Left colon (tissue), 2 donors: ENCODE measurements at regions not wholly inside any gene's neighbourhood (a gene's known extent, or its start where the extent isn't known, plus 50 kb on each side); places are given as distances from the start of the nearest gene placed in this dataset.

Experiments
- ATAC-seq: fragments of 200-7000 bp; cut with Tn5 transposase; one replicate; pipeline ENCODE4 v1.9.1; 2020; ENCODE audit warnings: mild to moderate bottlenecking, moderate library complexity
- DNase-seq, 2 donors: peaks; one replicate each; pipeline ENCODE4 v3.0.0-alpha.2; 2020
- intact Hi-C, 2 donors: fragments of 100-400 bp; cut with DNase I in 1 of 2; cut with micrococcal nuclease in 1 of 2; formaldehyde crosslinking; loops; one replicate each; pipeline versions ENCODE4 v1.11.2 to v1.14.0; 2022; cut with DNase I, micrococcal nuclease
- donor health status: DM: no; HTN: no; CAD: no.
- donor health status: DM: yes; HTN: yes; CAD: no.

DNA sequence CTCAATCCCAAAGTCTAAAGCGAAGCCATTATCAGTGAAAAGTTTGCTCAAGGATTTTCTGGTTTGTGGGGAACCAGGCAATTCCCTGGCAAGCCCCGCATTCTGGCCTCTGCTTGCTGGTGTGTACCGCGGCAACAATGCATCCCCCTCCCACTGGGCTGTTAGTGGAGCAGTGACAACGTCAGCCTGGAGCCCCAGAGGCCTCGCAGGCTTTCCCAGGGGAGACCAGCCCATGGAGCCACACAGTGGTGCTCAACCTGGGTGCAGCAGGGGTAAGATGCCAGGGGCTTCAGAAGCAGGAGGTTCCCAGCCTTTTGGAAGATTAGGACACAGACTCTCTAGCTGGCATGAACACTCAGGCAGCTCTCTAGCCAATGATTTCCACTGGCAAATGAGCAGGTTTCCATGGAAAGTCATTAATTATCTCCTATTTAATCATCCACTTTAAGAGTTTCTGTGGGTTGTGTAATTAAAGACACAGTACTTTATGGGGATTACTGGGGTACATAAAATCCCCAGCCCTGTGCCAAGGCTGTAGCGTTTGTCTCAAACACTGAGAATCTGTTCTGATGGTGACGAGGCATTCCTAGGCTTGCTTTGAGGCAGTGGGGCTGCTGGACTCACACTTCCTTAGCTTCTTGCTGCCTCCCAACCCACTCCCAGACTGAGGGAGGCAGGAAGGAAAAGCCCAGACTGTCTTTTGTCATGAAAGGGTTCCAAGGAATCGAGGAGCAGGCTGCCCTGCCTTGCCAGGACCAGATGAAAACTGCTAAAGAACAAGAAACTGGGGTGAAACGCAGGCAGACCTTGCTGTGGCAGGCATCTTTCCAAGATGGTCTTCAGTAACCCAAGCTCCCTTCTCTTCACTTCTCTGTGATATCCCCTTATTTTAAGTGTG, 411.9 kb upstream of the SHH start:
- intact Hi-C loops, result no loop called here
- ATAC-seq (no peak), DNase-seq (no peak)

DNA sequence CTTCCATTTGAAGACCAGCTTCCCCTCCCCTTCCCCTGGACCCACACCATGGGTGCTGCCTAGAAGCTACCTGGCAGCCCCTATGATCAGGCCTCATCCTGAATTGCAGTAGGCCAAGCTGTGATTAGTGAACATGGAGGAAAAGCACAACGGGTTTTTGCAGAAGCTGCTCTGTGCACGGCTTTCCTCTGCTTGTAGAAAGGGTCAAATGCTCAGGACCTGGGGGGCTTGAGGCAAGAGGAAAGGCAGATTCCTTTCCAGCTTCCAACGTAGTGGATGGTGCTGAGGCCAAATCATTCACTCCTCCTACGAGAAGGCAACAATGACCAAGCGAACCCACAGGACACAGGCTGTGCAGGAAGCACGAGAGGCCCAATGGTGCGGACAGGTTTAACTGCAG, 410.3 kb upstream of the SHH start:
- DNase-seq (no peak), ATAC-seq (no peak)
- intact Hi-C loops, result no loop called here

DNA sequence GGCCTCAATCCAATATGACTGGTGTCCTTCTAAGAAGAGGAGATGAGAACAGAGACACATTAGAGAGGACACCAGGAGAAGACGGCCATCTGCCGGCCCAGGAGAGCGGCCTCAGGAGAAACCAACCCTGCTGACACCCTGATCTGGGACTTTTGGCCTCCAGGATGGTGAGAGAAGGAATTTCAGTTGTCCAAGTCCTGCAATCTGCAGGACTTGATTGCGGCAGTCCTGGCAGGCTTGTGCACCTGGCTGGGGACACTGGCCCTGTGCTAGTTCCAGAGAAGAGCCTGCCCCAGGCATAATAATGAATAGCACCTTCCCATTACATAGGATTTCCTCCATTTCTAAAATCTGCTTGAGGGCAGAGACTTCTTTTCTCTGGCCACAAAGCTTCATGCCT, 409.9 kb upstream of the SHH start:
- intact Hi-C loops, result no loop called here
- DNase-seq (no peak), ATAC-seq (no peak)

DNA sequence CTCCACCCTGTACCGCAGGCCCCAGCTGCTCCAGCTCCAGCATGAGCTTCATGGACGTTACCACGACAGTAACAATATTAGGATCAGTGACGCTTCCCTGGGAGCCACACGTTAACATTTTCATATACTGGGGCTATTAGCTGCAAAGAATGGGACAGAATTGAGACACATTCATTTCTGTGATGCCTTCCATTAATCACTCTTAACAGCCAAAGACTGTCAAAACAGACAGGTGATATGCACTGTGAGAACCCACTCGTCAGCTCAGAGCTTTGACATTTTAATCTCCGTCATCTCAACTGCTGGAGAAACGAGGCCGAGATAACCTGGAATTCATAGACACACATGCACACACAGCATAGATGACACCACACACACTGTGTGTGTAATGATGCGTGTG, 408.4 kb upstream of the SHH start:
- no peak for ATAC-seq
- intact Hi-C loops, result no loop called here
- no peak for DNase-seq

DNA sequence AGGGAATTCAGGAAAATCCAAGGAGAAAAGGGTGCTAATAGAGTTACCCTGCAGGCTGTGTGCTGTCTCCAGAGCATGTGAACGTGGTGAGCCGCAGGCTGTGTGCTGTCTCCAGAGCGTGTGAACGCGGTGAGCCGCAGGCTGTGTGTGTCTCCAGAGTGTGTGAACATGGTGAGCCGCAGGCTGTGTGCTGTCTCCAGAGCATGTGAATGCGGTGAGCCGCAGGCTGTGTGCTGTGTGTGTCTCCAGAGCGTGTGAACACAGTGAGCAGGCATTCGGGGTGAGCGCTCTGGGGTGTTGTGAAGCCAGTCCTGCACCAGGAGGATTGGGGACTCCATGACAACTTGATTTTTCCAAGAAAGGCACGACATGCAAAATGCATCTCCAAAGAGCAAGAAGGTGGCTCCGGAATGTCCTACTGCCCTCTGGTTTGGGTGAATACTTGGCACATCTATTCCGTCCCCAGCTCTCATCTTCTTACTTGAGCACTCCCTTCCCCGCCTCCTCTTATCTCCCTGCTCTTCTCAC, 407.9 kb upstream of the SHH start:
- DNase-seq (no peak), ATAC-seq (no peak)
- intact Hi-C loops, result no loop called here

DNA sequence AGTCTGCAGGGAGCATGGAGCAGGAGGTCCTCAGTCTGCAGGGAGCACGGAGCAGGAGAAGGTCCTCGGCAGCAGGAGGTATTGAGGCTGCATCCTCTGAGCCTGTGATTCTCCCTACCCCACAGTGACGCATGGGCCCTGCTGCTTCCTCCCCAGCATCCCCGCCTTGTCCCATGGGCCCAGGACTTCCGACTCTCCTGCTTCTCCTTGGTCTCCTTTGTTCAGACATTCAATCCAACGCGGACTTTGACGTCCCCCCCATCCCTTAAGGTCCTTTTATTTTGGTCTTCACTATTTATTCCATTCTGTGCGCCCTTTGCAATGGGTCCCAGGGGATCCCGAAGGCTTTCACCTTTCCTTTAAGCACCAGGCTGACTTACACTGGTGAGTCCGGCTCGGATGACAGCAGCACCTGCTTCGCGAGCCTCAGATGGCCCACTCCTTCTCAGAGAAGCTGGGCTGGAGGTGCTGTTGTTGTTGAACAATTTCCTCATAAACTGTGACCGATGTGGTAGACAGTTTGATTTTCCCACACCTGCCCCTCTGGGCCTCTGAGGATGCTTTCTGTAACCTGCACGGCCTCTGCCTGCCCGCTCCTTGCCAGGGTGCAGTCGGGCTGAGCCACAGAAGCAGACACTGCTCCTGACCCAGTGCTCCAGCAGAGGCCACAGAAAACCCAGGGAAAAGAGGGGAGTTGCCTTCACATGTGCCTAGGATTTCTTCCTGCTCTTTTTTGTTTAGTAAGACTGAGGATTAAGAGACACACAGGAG, 407.2 kb upstream of the SHH start:
- intact Hi-C loops, result no loop called here
- ATAC-seq, result no peak
- no peak for DNase-seq

DNA sequence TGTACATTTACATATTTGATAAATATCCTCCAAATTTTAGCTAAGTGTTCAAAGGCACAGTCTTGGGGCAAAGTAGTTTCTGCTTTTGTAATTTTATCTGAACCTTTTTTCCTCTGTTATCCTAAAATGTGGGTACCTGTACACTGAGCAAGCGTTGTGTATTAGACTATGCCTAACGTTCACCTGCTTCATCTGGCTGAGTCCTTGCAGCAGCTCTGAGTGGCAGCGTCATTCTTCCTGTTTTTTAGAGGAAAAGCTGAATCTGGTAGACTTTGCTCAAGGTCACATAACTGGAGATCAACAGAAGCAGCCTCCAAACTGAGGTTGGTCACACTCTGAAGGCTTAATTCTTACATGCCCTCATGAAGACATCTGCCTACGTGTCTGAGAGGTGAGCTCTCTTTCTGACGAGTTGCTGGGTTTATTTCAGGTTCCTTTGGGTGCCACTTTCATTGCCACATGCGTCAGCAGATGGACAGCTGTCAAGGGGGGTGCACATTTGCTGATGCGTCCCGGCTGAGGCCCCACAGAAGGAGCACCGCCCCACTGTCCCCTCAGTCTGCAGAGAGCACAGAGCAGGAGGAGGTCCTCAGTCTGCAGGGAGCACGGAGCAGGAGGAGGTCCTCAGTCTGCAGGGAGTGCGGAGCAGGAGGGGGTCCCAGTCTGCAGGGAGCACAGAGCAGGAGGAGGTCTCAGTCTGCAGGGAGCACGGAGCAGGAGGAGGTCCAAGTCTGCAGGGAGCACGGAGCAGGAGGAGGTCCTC, 406.5 kb upstream of the SHH start:
- intact Hi-C loops, result no loop called here
- DNase-seq (no peak), ATAC-seq (no peak)

DNA sequence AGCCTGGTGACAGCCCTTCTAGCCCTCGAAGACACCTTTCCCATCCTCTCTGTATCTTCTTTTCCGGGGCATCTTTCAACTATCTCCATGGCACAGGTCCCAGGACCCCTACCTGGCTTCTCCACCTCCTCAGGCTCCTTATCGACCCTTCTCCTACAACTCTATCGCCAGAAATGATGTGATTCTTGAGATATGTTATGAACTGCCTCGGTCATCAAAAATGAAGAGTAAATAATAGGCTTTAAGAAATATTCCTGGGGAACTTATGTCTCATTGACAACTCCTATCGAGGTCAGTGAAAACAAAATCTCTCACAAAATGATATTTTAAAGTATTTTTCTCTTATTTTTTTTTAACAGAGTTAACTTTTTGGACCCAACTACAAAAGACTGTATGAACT, 405.5 kb upstream of the SHH start:
- ATAC-seq (no peak), DNase-seq (no peak)
- intact Hi-C loops, result no loop called here

DNA sequence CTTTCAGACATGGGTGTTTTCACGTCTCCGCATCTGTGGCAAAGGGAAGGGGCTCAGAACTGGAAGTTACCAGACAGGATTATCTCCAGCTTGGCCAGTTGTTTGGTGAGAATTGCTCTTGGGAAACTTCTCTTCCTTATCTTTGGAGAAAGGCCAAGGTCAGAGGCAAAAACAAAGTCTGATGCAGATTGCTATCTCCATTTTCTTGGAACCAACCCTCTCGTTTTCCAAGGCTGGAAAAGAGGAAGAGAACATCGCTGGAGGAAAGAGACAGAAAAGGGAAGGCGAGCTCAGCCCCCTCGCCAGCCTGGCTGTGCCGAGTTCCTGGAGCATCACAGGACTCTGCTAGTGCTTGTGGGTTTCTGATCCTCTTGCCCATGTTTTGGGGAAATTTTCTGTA, 396.8 kb upstream of the SHH start:
- ATAC-seq (no peak), DNase-seq (no peak)
- intact Hi-C loops, result no loop called here

DNA sequence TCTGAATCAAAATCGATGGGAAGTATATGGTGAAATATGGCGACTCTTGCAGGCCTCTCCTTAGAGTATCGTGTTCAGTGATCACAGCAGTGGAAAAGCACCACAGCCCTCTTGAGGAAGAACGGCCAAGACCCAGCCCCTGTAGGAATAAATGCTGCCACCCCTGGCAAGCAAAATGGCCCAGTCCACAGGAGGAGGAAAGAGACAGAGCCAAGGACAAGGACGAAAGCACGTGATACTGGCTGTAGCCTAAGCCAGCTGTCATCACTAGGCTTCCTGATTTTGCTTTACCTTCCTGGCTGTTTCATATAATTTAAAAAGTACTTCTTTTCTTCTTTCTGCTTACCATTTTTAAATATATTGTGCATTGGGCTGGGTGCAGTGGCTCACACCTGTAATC, 395.0 kb upstream of the SHH start:
- intact Hi-C loops, result no loop called here
- ATAC-seq (no peak), DNase-seq (no peak)

DNA sequence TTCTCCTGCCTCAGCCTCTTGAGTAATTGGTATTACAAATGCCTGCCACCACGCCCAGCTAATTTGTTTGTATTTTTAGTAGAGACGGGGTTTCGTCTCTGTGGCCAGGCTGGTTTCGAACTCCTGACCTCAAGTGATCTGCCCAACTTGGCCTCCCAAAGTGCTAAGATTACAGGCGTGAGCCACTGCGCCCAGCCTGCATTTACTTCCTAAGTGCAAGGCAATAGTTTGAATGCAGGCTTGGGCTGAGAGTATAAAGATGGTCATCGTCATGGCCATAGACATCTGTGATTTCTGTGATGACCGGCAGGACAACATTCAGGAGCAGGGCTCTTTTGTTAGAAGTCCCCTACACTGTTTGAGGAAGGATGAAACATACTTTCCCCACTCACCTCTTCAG, 393.9 kb upstream of the SHH start:
- no peak for DNase-seq
- intact Hi-C loops, result no loop called here
- no peak for ATAC-seq

DNA sequence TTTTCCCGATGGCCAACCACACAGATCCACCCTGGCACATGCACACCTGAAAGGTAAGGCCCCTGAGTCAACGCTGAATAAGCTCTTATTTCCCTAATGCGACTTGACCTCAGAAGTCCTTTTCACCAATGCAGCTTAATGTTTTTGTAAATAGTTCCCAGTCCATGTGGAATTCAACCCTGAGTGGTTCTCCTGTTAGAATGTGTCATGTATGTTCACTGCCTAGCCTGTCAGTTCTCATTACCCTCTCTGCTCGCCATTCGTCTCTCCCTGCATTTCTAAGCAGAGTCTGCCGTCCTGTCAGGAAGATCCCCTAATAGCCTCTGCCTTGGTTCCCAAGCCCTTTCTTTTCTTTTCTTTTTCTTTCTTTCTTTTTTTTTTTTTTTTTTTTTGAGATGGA, 392.6 kb upstream of the SHH start:
- intact Hi-C loops, result no loop called here
- no peak for DNase-seq
- ATAC-seq, result no peak

DNA sequence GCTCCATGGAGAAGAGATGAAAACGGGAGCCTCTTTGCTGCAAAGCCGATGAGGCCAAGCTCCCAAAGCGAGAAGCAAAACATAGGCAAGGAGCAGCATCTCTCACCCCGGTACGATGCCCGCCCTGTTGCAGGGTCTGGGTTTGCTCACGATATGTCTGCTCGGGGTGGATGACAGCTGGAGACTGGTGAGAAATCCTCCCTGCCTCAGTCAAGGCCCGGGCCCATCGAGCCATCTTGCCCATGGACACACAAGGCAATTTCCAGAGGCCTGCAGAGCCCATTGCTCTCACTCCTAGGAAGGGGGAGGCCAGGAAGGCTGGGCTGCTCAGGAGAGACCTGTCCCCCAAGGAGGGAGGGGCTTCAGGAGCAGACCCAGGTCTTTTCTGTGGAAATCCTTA, 391.7 kb upstream of the SHH start:
- intact Hi-C loops, result no loop called here
- ATAC-seq (no peak), DNase-seq (no peak)

DNA sequence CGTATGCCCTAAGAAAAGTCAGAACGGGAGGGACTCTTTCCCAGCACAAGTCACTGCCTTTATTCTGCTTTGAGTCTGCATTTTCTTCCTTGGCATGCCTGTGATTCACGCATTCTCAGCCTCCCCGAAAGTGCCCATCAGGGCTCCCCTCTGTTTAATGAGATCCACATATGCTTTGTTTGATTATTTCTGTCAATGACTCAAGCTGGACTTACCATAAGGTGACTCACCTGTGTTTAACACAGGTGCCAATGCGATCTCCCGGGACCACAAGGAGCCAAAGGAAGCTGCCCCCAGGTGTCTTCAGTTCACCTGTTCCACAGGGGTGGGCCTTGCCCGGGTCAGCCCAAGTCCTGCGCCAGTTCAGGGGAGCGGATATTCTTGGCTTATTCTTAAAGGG, 386.0 kb upstream of the SHH start:
- no peak for DNase-seq
- intact Hi-C loops, result no loop called here
- ATAC-seq, result no peak

DNA sequence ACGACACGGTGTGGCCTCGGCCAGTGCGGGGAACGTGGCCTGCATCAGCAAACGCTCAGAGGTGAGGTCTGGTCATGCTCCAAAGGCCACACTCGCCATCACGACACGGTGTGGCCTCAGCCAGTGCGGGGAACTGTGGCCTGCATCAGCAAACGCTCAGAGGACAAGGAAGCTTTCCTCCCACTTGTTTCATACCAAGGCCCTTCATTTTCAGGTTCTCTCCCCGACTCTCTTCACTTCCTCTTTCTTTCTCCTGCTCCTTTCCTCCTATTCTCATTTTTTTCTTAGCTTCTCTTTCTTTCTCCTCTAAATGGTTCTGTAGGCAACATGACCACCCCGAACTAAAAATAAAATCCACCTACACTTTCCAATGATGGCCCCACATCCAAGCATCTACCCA, 384.4 kb upstream of the SHH start:
- intact Hi-C loops, result no loop called here
- ATAC-seq (no peak), DNase-seq (no peak)

DNA sequence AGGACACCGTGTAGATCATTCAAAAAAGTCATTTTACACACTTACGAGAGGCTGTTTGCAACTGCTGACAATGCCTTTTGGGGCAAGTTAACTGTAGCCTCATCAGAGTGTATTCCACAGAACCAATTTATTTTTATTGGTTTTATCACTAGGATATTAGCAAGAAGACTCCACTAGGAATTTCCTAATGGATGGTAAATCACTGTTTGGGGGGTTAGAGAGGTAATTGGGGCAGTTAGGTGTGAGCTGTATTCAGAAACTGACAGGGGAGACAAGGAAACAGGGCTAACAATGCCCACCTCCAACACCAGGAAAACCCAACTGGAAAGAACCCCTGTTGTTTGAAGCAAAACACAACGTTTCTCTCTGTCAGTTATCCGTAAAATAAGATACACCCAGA, 383.0 kb upstream of the SHH start:
- intact Hi-C loops, result no loop called here
- ATAC-seq, result no peak
- DNase-seq, result no peak

DNA sequence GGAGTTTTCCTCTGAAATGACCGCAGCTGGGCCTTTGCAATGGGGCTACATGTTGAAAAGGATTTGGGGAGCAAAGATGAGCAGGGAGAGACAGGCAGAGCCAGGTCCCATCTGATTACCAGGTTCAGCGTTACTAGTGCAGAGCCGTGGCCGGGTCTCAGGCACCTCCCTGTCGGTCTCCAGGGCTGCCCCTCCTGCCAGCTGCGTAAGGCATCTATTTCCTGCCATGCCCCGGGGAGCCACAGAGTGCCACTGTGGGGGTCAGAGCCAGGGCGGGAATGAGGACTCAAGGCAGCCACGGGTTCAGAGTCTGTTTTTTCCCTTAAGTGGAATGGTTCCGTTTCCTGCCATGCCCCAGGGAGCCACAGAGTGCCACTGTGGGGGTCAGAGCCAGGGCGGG, 382.6 kb upstream of the SHH start:
- intact Hi-C loops, result no loop called here
- no peak for ATAC-seq
- DNase-seq, result no peak

DNA sequence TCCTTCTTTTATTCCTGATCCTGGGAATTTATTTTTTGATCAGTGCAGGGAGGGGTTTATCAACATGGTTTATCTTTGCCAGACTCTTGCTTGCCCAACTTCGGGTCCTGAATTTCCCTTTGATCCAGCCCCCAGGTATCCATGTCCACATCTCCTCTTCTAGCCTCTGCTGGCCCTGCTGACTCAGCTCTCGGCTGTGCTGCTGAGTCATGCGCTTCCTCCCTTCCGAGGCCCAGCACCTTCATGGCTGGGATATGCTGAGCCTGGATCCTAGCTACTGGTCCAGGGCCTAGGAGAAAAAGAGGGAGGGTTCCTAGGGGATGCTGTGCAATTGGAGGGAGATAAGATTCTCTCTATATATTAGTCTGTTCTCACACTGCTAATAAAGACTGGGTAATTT, 380.7 kb upstream of the SHH start:
- intact Hi-C loops, result no loop called here

DNA sequence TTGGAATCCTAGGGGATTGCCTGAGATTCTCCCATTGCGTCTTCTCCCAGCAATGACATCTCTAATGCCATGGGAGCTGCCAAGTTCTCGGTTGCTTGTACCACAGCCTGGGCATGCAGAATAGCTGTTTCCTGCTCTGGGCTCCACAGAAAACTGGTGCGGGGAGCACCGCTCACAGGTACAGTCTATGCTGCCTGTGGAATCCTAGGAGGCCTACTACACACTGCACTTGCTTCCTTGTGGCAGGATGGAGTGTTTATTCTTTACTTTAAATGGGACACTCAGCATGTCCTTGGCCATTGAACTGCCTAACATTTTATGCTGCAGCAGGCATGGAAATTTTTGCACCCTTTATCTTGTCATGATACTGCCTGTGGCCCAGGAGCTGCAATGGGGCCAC, 378.8 kb upstream of the SHH start:
- intact Hi-C loops, result no loop called here
- DNase-seq (no peak), ATAC-seq (no peak)

More for the DNA sequence above, 380.7 kb upstream of the SHH start:
- ATAC-seq (no peak), DNase-seq (no peak)

DNA sequence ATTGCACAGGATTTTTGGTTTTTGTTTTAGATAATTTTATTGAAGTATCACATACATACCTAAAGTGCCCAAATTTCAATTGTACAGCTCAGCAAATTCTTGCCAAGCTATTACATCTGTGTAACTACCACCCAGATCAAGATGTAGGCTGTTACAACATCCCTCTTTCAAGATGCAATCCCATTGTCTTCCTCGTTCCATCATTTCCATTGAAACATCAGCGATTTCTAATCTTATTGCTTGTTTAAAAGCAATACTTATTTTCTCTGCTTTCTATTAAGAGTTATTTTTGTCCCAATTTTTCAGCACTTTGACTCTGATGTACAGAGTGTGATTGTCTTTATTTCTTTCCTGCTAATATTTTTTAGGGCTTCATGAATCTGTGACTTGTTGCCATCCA, 372.8 kb upstream of the SHH start:
- intact Hi-C loops, result no loop called here
- ATAC-seq (no peak), DNase-seq (no peak)
